Tibial artery (tissue), 4 donors: ENCODE measurements at regions not wholly inside any gene's neighbourhood (a gene's known extent, or its start where the extent isn't known, plus 50 kb on each side); places are given as distances from the start of the nearest gene placed in this dataset.
"Not testable (repeated sequence)": the region's sequence is repeated elsewhere in the genome, so short reads cannot be mapped to it uniquely, and the experiment has no call there.

ENCODE experiments used
- DNase-seq, 2 donors: peaks; one replicate each; pipeline ENCODE4 v3.0.0-alpha.2; 2019
- H3K27ac ChIP-seq, 2 donors: fragments of 200-600 bp; sonication (generic) in 1 of 2; 1 replicate in 1 of 2; 2 replicates in 1 of 2; pipeline ENCODE4 v1.5.1; 2018 to 2019; ENCODE audit warnings: mild to moderate bottlenecking in 1 of 2
- H3K27me3 ChIP-seq, 2 donors: fragments of 200-600 bp; sonication (generic) in 1 of 2; one replicate each; pipeline versions ENCODE4 v1.5.1 to v1.6.0; 2016 to 2019
- H3K36me3 ChIP-seq, 3 donors: fragments of 200-600 bp; sonication (generic) in 2 of 3; one replicate each; pipeline ENCODE4 v1.5.1; 2016 to 2019; ENCODE audit warnings: mild to moderate bottlenecking in 2 of 3
- H3K4me1 ChIP-seq, 4 donors: fragments of 200-600 bp; sonication (generic) in 2 of 4; 1 replicate in 3 of 4; 2 replicates in 1 of 4; pipeline ENCODE4 v1.5.1; 2016 to 2019
- H3K4me3 ChIP-seq, 2 donors: fragments of 200-600 bp; sonication (generic) in 1 of 2; 1 replicate in 1 of 2; 2 replicates in 1 of 2; pipeline ENCODE4 v1.5.1; 2018 to 2019; ENCODE audit warnings: mild to moderate bottlenecking in 2 of 2
- H3K9me3 ChIP-seq, 3 donors: fragments of 200-600 bp; sonication (generic) in 1 of 3; one replicate each; pipeline ENCODE4 v1.5.1; 2016 to 2019
- intact Hi-C: fragments of 100-400 bp; cut with DNase I; formaldehyde crosslinking; loops from one replicate; pipeline ENCODE4 v1.15.0; 2023; ENCODE audit warnings: low total_unique reads
- TF ChIP-seq, protein P1 (sequence below), 2 experiments: fragments of 200-600 bp in 1 of 2; fragments of 450-650 bp in 1 of 2; IDR thresholded peaks; one replicate each; pipeline ENCODE4 v1.5.1; 2017 to 2019; ENCODE audit warnings: antibody characterized with exemption in 2 of 2, mild to moderate bottlenecking in 1 of 2, moderate library complexity in 1 of 2

DNA sequence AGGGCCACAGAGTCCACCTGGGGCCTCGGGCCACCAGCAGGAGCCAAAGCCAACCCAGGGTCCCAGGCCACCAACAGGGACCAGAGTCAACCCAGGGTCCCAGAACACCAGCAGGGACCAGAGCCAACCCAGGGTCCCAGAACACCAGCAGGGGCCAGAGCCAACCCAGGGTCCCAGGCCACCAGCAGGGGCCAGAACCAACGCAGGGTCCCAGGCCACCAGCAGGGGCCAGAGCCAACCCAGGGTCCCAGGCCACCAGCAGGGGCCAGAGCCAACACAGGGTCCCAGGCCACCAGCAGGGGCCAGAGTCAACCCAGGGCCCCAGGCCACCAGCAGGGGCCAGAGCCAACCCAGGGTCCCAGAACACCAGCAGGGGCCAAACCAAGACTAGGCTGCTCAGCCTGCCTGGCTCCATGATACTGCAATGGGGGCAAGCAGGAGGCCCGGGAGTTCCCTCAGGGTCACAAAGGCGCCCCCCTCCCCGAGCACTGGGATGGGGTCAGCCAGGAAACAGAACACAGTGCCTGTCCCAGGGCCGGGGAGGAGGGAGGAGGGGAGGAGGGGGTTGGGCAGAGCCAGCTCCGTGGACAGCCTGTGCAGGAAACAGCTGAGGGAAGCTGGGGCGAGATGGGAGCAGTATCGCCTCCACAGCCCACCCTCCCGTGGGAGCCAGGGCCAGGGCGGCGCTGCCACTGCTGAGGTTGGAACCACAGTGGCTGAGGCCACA, 62.0 kb upstream of the PRR5 start:
- H3K36me3 ChIP-seq = no peaks in the 10 kb centered on the region
- peak; percentile 44 to 64 for DNase-seq
- no peak overlapping the region for H3K4me3 ChIP-seq
- TF ChIP-seq, protein P1, sequence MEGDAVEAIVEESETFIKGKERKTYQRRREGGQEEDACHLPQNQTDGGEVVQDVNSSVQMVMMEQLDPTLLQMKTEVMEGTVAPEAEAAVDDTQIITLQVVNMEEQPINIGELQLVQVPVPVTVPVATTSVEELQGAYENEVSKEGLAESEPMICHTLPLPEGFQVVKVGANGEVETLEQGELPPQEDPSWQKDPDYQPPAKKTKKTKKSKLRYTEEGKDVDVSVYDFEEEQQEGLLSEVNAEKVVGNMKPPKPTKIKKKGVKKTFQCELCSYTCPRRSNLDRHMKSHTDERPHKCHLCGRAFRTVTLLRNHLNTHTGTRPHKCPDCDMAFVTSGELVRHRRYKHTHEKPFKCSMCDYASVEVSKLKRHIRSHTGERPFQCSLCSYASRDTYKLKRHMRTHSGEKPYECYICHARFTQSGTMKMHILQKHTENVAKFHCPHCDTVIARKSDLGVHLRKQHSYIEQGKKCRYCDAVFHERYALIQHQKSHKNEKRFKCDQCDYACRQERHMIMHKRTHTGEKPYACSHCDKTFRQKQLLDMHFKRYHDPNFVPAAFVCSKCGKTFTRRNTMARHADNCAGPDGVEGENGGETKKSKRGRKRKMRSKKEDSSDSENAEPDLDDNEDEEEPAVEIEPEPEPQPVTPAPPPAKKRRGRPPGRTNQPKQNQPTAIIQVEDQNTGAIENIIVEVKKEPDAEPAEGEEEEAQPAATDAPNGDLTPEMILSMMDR (IDR thresholded peaks at IDR 0.05) = no peak
- peak overlapping the region; percentile 55 to 73 for H3K27ac ChIP-seq
- intact Hi-C loops = no loop called here
- H3K27me3 ChIP-seq = peaks cover 0 to 22% of the 10 kb centered on the region in 2 donors
- H3K9me3 ChIP-seq = no peaks in the 10 kb centered on the region
- peaks cover 0 to 24% (median 13%) of the 10 kb centered on the region in 4 donors for H3K4me1 ChIP-seq

DNA sequence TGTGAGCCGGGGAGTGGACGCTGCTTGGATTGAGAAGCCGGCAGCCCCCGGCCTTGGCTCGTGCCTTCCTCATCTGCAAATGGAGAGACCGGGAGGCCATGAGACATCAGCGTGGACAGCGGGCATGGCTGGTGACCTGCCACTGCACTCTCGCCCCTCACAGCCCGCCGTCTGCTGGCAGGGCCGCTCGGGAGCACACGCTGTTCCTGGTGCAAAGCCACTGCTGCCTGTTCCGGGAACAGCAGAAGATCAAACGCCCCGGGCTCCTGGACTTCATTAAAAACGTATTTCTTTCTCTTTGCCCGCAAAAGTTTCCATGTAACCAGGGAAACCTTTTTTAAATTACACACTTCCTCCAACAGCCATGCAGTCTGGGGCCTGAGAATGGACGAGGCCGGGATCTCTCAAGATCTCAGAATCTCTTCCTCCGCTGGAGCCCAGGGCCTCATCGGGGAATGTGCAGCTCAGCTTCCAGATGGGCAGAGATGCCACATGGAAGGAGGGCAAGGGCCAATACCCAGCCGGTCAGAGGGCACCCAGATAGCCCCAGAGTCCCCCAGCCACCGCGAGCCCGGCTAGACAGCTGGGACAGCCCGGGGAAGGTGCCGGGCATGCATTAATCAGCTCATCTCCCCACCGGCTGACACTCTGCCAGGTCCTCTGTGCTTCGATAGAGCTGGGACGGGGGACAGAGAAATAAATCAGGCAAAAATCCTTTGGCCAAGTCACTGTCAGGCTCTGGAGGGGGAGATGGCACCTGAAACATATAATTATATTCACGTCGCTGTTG, 62.8 kb upstream of the PRR5 start:
- Histone ChIP-seq H3K27me3 (peaks cover 0 to 20% of the 10 kb centered on the region in 2 donors), H3K27ac (peak overlapping the region; percentile 55 to 73), H3K9me3 (no peaks in the 10 kb centered on the region), H3K4me3 (no peak overlapping the region), H3K4me1 (peaks cover 0 to 24% (median 13%) of the 10 kb centered on the region in 4 donors), H3K36me3 (no peaks in the 10 kb centered on the region)
- TF ChIP-seq, protein P1 (IDR thresholded peaks at IDR 0.05) = no peak
- DNase-seq = peak; percentile 45 to 62
- intact Hi-C loops = no loop called here

DNA sequence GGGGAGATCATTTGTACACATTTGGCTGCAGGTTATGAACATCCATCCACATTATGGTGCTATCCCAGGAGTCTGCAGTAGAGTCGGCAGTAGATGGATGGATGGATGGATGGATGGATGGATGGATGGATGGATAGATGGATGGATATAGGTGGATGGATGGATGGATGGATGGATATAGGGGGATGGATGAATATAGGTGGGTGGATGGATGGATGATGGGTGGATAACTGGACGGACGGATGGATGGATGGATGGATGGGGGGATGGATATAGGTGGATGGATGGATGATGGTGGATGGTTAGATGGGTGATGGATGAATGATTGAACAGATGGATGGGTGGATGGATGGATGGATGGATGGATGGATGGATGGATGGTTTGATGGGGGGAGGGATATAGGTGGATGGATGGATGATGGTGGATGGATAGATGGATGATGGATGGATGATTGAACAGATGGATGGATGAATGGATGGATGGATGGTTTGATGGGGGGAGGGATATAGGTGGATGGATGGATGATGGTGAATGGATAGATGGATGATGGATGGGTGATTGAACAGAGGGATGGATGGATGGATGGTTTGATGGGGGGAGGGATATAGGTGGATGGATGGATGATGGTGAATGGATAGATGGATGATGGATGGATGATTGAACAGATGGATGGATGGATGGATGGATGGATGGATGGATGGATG, 65.3 kb upstream of the PRR5 start:
- H3K4me3 ChIP-seq, H3K9me3 ChIP-seq, H3K27ac ChIP-seq, DNase-seq, H3K36me3 ChIP-seq, intact Hi-C loops: not testable (repeated sequence)
- Histone ChIP-seq H3K27me3 (peaks cover 0 to 20% of the 10 kb centered on the region in 2 donors), H3K4me1 (peaks cover 0 to 24% (median 13%) of the 10 kb centered on the region in 4 donors)

DNA sequence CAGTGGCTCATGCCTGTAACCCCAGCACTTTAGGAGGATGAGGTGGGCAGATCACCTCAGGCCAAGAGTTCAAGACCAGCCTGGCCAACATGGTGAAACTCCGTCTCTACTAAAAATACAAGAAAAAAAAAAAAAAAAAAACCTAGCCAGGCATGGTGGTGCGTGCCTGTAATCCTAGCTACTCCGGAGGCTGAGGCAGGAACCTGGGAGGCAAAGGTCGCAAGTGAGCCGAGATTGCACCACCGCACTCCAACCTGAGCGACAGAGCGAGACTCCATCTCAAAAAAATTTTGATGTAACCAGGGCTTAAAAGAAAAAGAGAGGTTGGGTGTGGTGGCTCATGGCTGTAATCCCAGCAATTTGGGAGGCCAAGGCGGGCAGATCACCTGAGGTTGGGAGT, 66.4 kb upstream of the PRR5 start:
- Histone ChIP-seq H3K4me1 (peaks cover 0 to 24% (median 12%) of the 10 kb centered on the region in 4 donors), H3K27me3 (peaks cover 0 to 14% of the 10 kb centered on the region in 2 donors)
- H3K4me3 ChIP-seq, H3K9me3 ChIP-seq, H3K27ac ChIP-seq, DNase-seq, H3K36me3 ChIP-seq, intact Hi-C loops: not testable (repeated sequence)

DNA sequence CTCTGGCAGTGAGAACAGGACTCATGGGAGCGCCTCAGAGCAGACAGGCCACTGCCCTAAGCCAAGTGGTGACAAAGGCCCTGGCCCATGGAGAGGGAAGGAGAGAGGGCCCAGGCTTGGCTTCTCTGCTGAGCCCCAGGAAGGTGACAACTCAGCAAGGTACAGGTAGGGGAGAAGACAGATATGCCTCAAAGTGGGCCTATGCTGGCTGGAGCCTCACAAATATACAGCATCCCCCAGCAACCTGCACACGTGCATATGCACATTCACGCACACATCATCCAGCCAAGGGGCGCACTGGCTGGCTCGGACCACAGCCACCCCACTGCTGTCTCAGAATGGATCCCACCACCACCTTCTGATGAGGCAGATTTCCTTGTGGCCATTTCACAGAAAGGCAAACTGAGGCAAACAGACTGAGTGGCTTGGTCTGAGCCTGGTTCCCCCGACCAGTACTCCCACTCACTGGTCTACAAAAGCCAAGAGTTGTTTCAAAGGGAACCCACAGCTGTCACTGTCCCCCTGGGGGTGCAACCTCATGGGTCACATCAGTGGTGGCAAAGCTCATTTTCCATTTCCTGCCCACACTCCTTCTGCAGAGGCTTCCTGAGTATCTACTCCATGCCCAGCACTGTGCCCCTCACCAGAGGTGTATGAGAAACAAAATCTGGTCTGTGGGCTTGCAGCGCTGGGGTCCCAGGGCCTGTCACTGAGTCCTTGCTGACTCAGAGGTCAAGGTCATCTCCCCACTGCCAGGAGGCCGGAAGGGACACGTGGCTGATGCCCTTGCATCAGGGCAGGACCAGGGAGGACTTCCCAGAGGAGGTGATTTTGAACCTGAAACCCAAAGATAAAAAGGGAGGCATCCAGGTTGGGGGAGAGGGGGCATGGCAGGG, 67.3 kb upstream of the PRR5 start:
- Histone ChIP-seq H3K27me3 (peaks cover 0 to 5% of the 10 kb centered on the region in 2 donors), H3K4me3 (no peak overlapping the region), H3K27ac (no peak overlapping the region), H3K36me3 (no peaks in the 10 kb centered on the region), H3K9me3 (no peaks in the 10 kb centered on the region), H3K4me1 (peaks cover 0 to 15% (median 5%) of the 10 kb centered on the region in 4 donors)
- intact Hi-C loops = no loop called here
- peak in 1 of 2 donors; percentile 52 for DNase-seq
- TF ChIP-seq, protein P1 (IDR thresholded peaks at IDR 0.05) = no peak

DNA sequence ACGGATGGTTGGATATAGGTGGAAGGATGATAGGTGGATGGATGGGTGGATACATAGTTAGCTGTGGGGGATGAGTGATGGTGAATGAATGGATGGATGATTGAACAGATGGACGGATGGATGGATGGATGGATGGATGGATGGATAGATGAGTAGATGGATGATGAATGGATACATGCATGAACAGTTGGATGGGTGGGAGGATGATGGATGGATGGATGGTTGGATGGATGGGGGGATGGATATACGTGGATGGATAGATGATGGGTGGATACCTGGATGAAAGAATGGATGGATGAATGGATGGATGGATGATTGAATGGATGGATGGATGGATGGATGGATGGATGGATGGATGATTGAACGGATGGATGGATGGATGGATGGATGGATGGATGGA, 68.4 kb upstream of the PRR5 start:
- no peak overlapping the region for H3K4me3 ChIP-seq
- no peak for DNase-seq

More for the DNA sequence above, 68.4 kb upstream of the PRR5 start:
- intact Hi-C loops = no loop called here
- H3K4me1 ChIP-seq = peaks cover 0 to 5% (median under 1%) of the 10 kb centered on the region in 4 donors
- H3K27me3 ChIP-seq = no peaks in the 10 kb centered on the region
- H3K36me3 ChIP-seq = no peaks in the 10 kb centered on the region
- H3K27ac ChIP-seq = no peak overlapping the region
- no peaks in the 10 kb centered on the region for H3K9me3 ChIP-seq
- TF ChIP-seq, protein P1 (IDR thresholded peaks at IDR 0.05) = no peak
